Adrenal gland (tissue), 9 donors: ENCODE measurements at regions not wholly inside any gene's neighbourhood (a gene's known extent, or its start where the extent isn't known, plus 50 kb on each side); places are given as distances from the start of the nearest gene placed in this dataset.

ENCODE experiments used
- DNase-seq, 7 donors: peaks; one replicate each; pipeline ENCODE4 v3.0.0-alpha.2; 2019 to 2020
- H3K27ac ChIP-seq, 5 donors: fragments of 200-600 bp; sonication (generic) in 4 of 5; 1 replicate in 3 of 5; 2 replicates in 2 of 5; pipeline versions ENCODE4 v1.5.1 to v1.8.0; 2016 to 2020; ENCODE audit warnings: mild to moderate bottlenecking in 1 of 5
- H3K27me3 ChIP-seq: fragments of 200-600 bp; 2 replicates; pipeline ENCODE4 v1.8.0; 2021
- H3K36me3 ChIP-seq, 2 donors: fragments of 200-600 bp; replicated peaks in 1 of 2; 1 replicate in 1 of 2; 2 replicates in 1 of 2; pipeline versions ENCODE4 v1.5.1 to v1.8.0; 2018 to 2022
- H3K4me1 ChIP-seq, 2 donors: fragments of 200-600 bp; replicated peaks in 1 of 2; 1 replicate in 1 of 2; 2 replicates in 1 of 2; pipeline versions ENCODE4 v1.5.1 to v1.8.0; 2018 to 2021
- H3K4me3 ChIP-seq, 4 donors: fragments of 200-600 bp; sonication (generic) in 3 of 4; one replicate each; pipeline ENCODE4 v1.5.1; 2016 to 2018
- H3K9me3 ChIP-seq, 3 donors: fragments of 200-600 bp; sonication (generic) in 1 of 3; replicated peaks in 1 of 3; 1 replicate in 2 of 3; 2 replicates in 1 of 3; pipeline versions ENCODE4 v1.5.1 to v1.8.0; 2016 to 2021
- CTCF ChIP-seq, 6 experiments: fragments of 450-650 bp in 4 of 6; fragments of 200-600 bp in 2 of 6; sonication (generic) in 1 of 6; IDR thresholded peaks; 1 replicate in 5 of 6; 2 replicates in 1 of 6; pipeline versions ENCODE4 v1.5.1 to v1.8.0; 2016 to 2021; ENCODE audit warnings: antibody characterized with exemption in 6 of 6, mild to moderate bottlenecking in 2 of 6, moderate library complexity in 1 of 6
- POLR2A ChIP-seq, 2 donors: fragments of 450-650 bp; IDR thresholded peaks; one replicate each; pipeline ENCODE4 v1.6.1; 2017; ENCODE audit warnings: antibody characterized with exemption in 2 of 2, mild to moderate bottlenecking in 2 of 2, moderate library complexity in 1 of 2
- WGBS, 4 donors: extraction: QIAGEN DNeasy Blood & Tissue Kit in 2 of 4; methylation state at CpG; one replicate each; pipeline versions ENCODE4 v1.1.5 to v1.1.7; 2013 to 2017; 5-methylcytosine and 5-hydroxymethylcytosine counted together
- intact Hi-C, 2 donors: fragments of 100-400 bp; cut with DNase I; formaldehyde crosslinking; loops; one replicate each; pipeline versions ENCODE4 v1.14.1 to v1.15.0; 2022 to 2023
- donor health status: healthy with polysubstance abuse.
- donor health status: Bipolar disorder and iron deficiency.
- donor health status: DM: yes; HTN: yes; CAD: no.
- donor health status: DM: no; HTN: no; CAD: no.
- donor health status: DM: no; HTN: no; CAD: no.

GRCh38 chr13:100738176-100738855, 63.7 kb upstream of the TMTC4 start:
- Histone ChIP-seq H3K4me1 (no peaks in the 10 kb centered on the region), H3K27ac (no peak overlapping the region), H3K9me3 (no peaks in the 10 kb centered on the region), H3K36me3 (no peaks in the 10 kb centered on the region), H3K27me3 (no peaks in the 10 kb centered on the region), H3K4me3 (no peak overlapping the region)
- 82 to 88% (median 83%) methylated on average over 8 of the region's 8 CpGs for whole genome bisulfite sequencing, 4 donors
- TF ChIP-seq POLR2A (IDR thresholded peaks at IDR 0.05): no peak
- TF ChIP-seq CTCF (IDR thresholded peaks at IDR 0.05): no peak
- no peak for DNase-seq
- intact Hi-C loops: no loop called here

GRCh38 chr13:100735494-100735893, 60.9 kb upstream of the TMTC4 start:
- H3K4me3 ChIP-seq: no peak overlapping the region
- H3K27me3 ChIP-seq: no peaks in the 10 kb centered on the region
- H3K4me1 ChIP-seq: no peaks in the 10 kb centered on the region
- 79 to 85% (median 83%) methylated on average over 7 to 9 of the region's 9 CpGs for WGBS, 4 donors
- no peaks in the 10 kb centered on the region for H3K9me3 ChIP-seq
- no peak for DNase-seq
- no peak overlapping the region for H3K27ac ChIP-seq
- no peak for TF ChIP-seq POLR2A (IDR thresholded peaks at IDR 0.05)
- no peak for TF ChIP-seq CTCF (IDR thresholded peaks at IDR 0.05)
- intact Hi-C loops: no loop called here
- no peaks in the 10 kb centered on the region for H3K36me3 ChIP-seq

- TF ChIP-seq CTCF (IDR thresholded peaks at IDR 0.05) (no peak), POLR2A (IDR thresholded peaks at IDR 0.05) (no peak)
- DNase-seq: no peak
- no peaks in the 10 kb centered on the region for H3K36me3 ChIP-seq
- 33 to 45% (median 42%) methylated on average over 1 of the region's 1 CpG for WGBS, 4 donors
- H3K4me3 ChIP-seq: no peak overlapping the region
- H3K9me3 ChIP-seq: no peaks in the 10 kb centered on the region
- H3K27ac ChIP-seq: no peak overlapping the region
- no peaks in the 10 kb centered on the region for H3K4me1 ChIP-seq
- intact Hi-C loops: no loop called here
- no peaks in the 10 kb centered on the region for H3K27me3 ChIP-seq
Measured at GRCh38 chr13:100734194-100734720, 59.7 kb upstream of the TMTC4 start.

GRCh38 chr13:100733261-100733660, 58.7 kb upstream of the TMTC4 start:
- Histone ChIP-seq H3K27me3 (no peaks in the 10 kb centered on the region), H3K36me3 (no peaks in the 10 kb centered on the region), H3K9me3 (no peaks in the 10 kb centered on the region), H3K27ac (no peak overlapping the region), H3K4me3 (no peak overlapping the region), H3K4me1 (no peaks in the 10 kb centered on the region)
- DNase-seq: no peak
- WGBS, 4 donors: 84 to 94% (median 87%) methylated on average over 3 of the region's 3 CpGs
- TF ChIP-seq POLR2A (IDR thresholded peaks at IDR 0.05): no peak
- TF ChIP-seq CTCF (IDR thresholded peaks at IDR 0.05): no peak
- intact Hi-C loops: no loop called here
